DND-41 (cell line): ENCODE measurements at regions not wholly inside any gene's neighbourhood (a gene's known extent, or its start where the extent isn't known, plus 50 kb on each side); places are given as distances from the start of the nearest gene placed in this dataset.

ENCODE experiments used
- CTCF ChIP-seq: IDR thresholded peaks from 2 replicates; pipeline ENCODE4 v1.5.1; 2012; ENCODE audit warnings: borderline replicate concordance, low read length, moderate library complexity, mild to moderate bottlenecking; ENCODE audit not compliant: poor library complexity, severe bottlenecking; ENCODE audit errors: extremely low read depth
- EZH2 ChIP-seq: IDR thresholded peaks from 3 replicates; pipeline ENCODE4 v1.6.1; 2012; ENCODE audit warnings: borderline replicate concordance, low read depth, mild to moderate bottlenecking, moderate library complexity, low read length, inconsistent platforms; ENCODE audit not compliant: severe bottlenecking

- TF ChIP-seq CTCF: no peak
- no peak for TF ChIP-seq EZH2
These were observed 450.3 kb downstream of the FBXO15 start for GRCh38 chr18:73697353-73697752.
